Endothelial cell of umbilical vein (primary cell): ENCODE measurements at regions not wholly inside any gene's neighbourhood (a gene's known extent, or its start where the extent isn't known, plus 50 kb on each side); places are given as distances from the start of the nearest gene placed in this dataset.

Experiments used
- BruUV-seq: library from RNA; stranded (reverse); fragments of 400-500 nt; replicated peaks from 2 replicates; lab custom pipeline; 2021; lab: Mats Ljungman, UMichigan
- CTCF ChIA-PET: fragments of 300-600, 350-600 bp; sonication (Branson Sonifier 250); formaldehyde crosslinking; loops from one replicate; lab custom pipeline; 2021; ENCODE audit warnings: antibody characterized with exemption, inconsistent platforms; lab: Charles Lee
- POLR2A ChIA-PET: fragments of 300-600, 350-600 bp; sonication (Branson Sonifier 250); formaldehyde crosslinking; loops from one replicate; lab custom pipeline; 2021; ENCODE audit warnings: antibody characterized with exemption, inconsistent platforms; lab: Charles Lee
- DNase-seq: peaks from one replicate; pipeline ENCODE4 v3.0.0-alpha.2; 2011; ENCODE audit warnings: low read depth, low spot score
- FAIRE-seq: peaks from 2 replicates; lab custom pipeline; 2011; peaks lifted over from hg19 to GRCh38; lab: Jason Lieb, UNC
- H2AFZ ChIP-seq: 2 replicates; pipeline ENCODE4 v1.6.0; 2012; ENCODE audit warnings: low read depth, low read length, control low read depth, inconsistent platforms
- H3K27ac ChIP-seq: 2 replicates; pipeline ENCODE4 v1.5.1; 2011; ENCODE audit warnings: low read depth, mild to moderate bottlenecking, control low read depth, low read length, moderate library complexity; ENCODE audit not compliant: insufficient read depth
- H3K27me3 ChIP-seq, 2 experiments: 2 replicates each; pipeline versions ENCODE4 v1.6.0 to v1.6.1; 2011; ENCODE audit warnings: low read length in 2 of 2, mixed read lengths in 1 of 2; ENCODE audit not compliant: control insufficient read depth in 2 of 2, insufficient read depth in 2 of 2
- H3K36me3 ChIP-seq, 2 experiments: 2 replicates in 1 of 2; 3 replicates in 1 of 2; pipeline ENCODE4 v1.5.1; 2011; ENCODE audit warnings: low read length in 2 of 2, mild to moderate bottlenecking in 1 of 2, moderate library complexity in 1 of 2; ENCODE audit not compliant: control insufficient read depth in 2 of 2, insufficient read depth in 2 of 2; ENCODE audit errors: extremely low read depth in 1 of 2
- H3K4me1 ChIP-seq: 3 replicates; pipeline ENCODE4 v1.5.1; 2011; ENCODE audit warnings: mild to moderate bottlenecking, low read length; ENCODE audit not compliant: control insufficient read depth, insufficient read depth; ENCODE audit errors: extremely low read depth
- H3K4me2 ChIP-seq: 2 replicates; pipeline ENCODE4 v1.6.1; 2011; ENCODE audit warnings: low read length, control low read depth, mixed read lengths; ENCODE audit not compliant: insufficient read depth
- H3K4me3 ChIP-seq, 3 experiments: fragments of 200-600 bp in 1 of 3; sonication (generic), shearing (Covaris generic) in 1 of 3; replicated peaks in 1 of 3; 2 replicates each; pipeline ENCODE4 v1.5.1; 2011 to 2016; ENCODE audit warnings: control low read depth in 3 of 3, low read length in 3 of 3, mild to moderate bottlenecking in 2 of 3, inconsistent platforms in 1 of 3, low read depth in 1 of 3, moderate library complexity in 1 of 3; ENCODE audit not compliant: insufficient read depth in 1 of 3
- H3K79me2 ChIP-seq: 2 replicates; pipeline ENCODE4 v1.6.0; 2012; ENCODE audit warnings: low read length, inconsistent platforms; ENCODE audit not compliant: control insufficient read depth, insufficient read depth
- H3K9ac ChIP-seq: replicated peaks from 2 replicates; pipeline ENCODE3; 2011; ENCODE audit warnings: low read length, control low read depth; ENCODE audit not compliant: insufficient read depth; ENCODE audit errors: extremely low read depth
- H3K9me1 ChIP-seq: replicated peaks from 3 replicates; pipeline ENCODE4 v1.6.0; 2011; ENCODE audit warnings: mild to moderate bottlenecking, low read length; ENCODE audit not compliant: control insufficient read depth, insufficient read depth; ENCODE audit errors: extremely low read depth
- H3K9me3 ChIP-seq: replicated peaks from 2 replicates; pipeline ENCODE4 v1.5.1; 2012; ENCODE audit warnings: low read length, inconsistent platforms; ENCODE audit not compliant: control insufficient read depth, insufficient read depth
- H4K20me1 ChIP-seq: replicated peaks from 2 replicates; pipeline ENCODE3; 2011; ENCODE audit warnings: mild to moderate bottlenecking, low read length; ENCODE audit not compliant: control insufficient read depth, insufficient read depth; ENCODE audit errors: extremely low read depth
- EZH2 ChIP-seq: IDR thresholded peaks from 2 replicates; pipeline ENCODE4 v1.6.1; 2012; ENCODE audit warnings: borderline replicate concordance, low read depth, mild to moderate bottlenecking, moderate library complexity, low read length, inconsistent platforms; ENCODE audit not compliant: severe bottlenecking
- FOS ChIP-seq: IDR thresholded peaks from 2 replicates; pipeline ENCODE4 v1.6.1; 2011; ENCODE audit warnings: mild to moderate bottlenecking, low read length, moderate library complexity, borderline replicate concordance; ENCODE audit not compliant: insufficient read depth
- GATA2 ChIP-seq: IDR thresholded peaks from 2 replicates; pipeline ENCODE4 v1.7.0; 2011; ENCODE audit warnings: low read depth, mild to moderate bottlenecking, moderate library complexity, mixed read lengths, low read length; ENCODE audit not compliant: insufficient read length, insufficient read depth
- JUN ChIP-seq: IDR thresholded peaks from 2 replicates; pipeline ENCODE4 v1.6.1; 2011; ENCODE audit warnings: borderline replicate concordance, low read depth; ENCODE audit not compliant: insufficient read length, insufficient read depth
- MAX ChIP-seq: IDR thresholded peaks from 2 replicates; pipeline ENCODE4 v1.6.1; 2011; ENCODE audit not compliant: insufficient read depth, insufficient read length
- MYC ChIP-seq: IDR thresholded peaks from one replicate; pipeline ENCODE4 v1.6.1; 2011; ENCODE audit warnings: mild to moderate bottlenecking, low read depth, low read length
- POLR2A ChIP-seq: IDR thresholded peaks from 2 replicates; pipeline ENCODE4 v1.6.1; 2012; ENCODE audit warnings: low read depth, mild to moderate bottlenecking, control low read depth, low read length
- POLR2AphosphoS5 ChIP-seq: IDR thresholded peaks from 2 replicates; pipeline ENCODE4 v1.6.1; 2012; ENCODE audit warnings: low read depth, mild to moderate bottlenecking, control low read depth, low read length, moderate library complexity; ENCODE audit not compliant: insufficient read depth
- dilution Hi-C: fragments of 300-500 bp; cut with MboI; formaldehyde crosslinking; loops from one replicate; pipeline ENCODE4 v1.15.0; 2019; ENCODE audit warnings: low sequenced_read_pairs; ENCODE audit not compliant: extremely low pct_ligation_motif_present
- intact Hi-C: fragments of 100-400 bp; cut with micrococcal nuclease; formaldehyde crosslinking; loops from one replicate; pipeline ENCODE4 v1.10.0; 2022
- TF ChIP-seq, protein P1 (sequence below), 2 donors: IDR thresholded peaks; 1 replicate in 1 of 2; 2 replicates in 1 of 2; pipeline ENCODE4 v1.5.1; 2011; ENCODE audit warnings: low read length in 2 of 2, mild to moderate bottlenecking in 2 of 2, moderate library complexity in 2 of 2, control low read depth in 1 of 2, inconsistent platforms in 1 of 2, low read depth in 1 of 2; ENCODE audit not compliant: insufficient read depth in 1 of 2; ENCODE audit errors: extremely low read depth in 1 of 2

GRCh38 chr1:79304131-79304530, 297.6 kb upstream of the ADGRL4 start:
- H3K9ac ChIP-seq: no peak overlapping the region
- no peak for FAIRE-seq
- intact Hi-C loops: no loop called here
- ChIA-PET CTCF (no interaction called here), POLR2A (no interaction called here)
- no peaks in the 10 kb centered on the region for H3K4me1 ChIP-seq
- no peaks in the 10 kb centered on the region for H4K20me1 ChIP-seq
- dilution Hi-C loops: no loop called here
- no peaks in the 10 kb centered on the region for H3K9me1 ChIP-seq
- no peak overlapping the region for H3K4me2 ChIP-seq
- BruUV-seq: no TSS peak
- H3K27ac ChIP-seq: no peak overlapping the region
- H3K4me3 ChIP-seq: no peak overlapping the region
- no peak for TF ChIP-seq FOS
- no peak for TF ChIP-seq JUN
- TF ChIP-seq MAX: no peak
- TF ChIP-seq, protein P1, sequence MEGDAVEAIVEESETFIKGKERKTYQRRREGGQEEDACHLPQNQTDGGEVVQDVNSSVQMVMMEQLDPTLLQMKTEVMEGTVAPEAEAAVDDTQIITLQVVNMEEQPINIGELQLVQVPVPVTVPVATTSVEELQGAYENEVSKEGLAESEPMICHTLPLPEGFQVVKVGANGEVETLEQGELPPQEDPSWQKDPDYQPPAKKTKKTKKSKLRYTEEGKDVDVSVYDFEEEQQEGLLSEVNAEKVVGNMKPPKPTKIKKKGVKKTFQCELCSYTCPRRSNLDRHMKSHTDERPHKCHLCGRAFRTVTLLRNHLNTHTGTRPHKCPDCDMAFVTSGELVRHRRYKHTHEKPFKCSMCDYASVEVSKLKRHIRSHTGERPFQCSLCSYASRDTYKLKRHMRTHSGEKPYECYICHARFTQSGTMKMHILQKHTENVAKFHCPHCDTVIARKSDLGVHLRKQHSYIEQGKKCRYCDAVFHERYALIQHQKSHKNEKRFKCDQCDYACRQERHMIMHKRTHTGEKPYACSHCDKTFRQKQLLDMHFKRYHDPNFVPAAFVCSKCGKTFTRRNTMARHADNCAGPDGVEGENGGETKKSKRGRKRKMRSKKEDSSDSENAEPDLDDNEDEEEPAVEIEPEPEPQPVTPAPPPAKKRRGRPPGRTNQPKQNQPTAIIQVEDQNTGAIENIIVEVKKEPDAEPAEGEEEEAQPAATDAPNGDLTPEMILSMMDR (IDR thresholded peaks at IDR 0.05; ENCODE audit: extremely low read depth in 1 of 2, insufficient read depth in 1 of 2, low read depth in 1 of 2, low read length in 2 of 2): no peak
- TF ChIP-seq POLR2AphosphoS5: no peak
- TF ChIP-seq POLR2A: no peak
- no peak for TF ChIP-seq EZH2
- no peak for TF ChIP-seq MYC
- TF ChIP-seq GATA2: no peak
- no peaks in the 10 kb centered on the region for H3K36me3 ChIP-seq
- H3K79me2 ChIP-seq: no peaks in the 10 kb centered on the region
- no peaks in the 10 kb centered on the region for H3K9me3 ChIP-seq
- no peak overlapping the region for H2AFZ ChIP-seq
- no peaks in the 10 kb centered on the region for H3K27me3 ChIP-seq
- no peak for DNase-seq
